Right atrium auricular region (tissue), 2 donors: ENCODE measurements at regions not wholly inside any gene's neighbourhood (a gene's known extent, or its start where the extent isn't known, plus 50 kb on each side); places are given as distances from the start of the nearest gene placed in this dataset.

Source experiments
- DNase-seq: peaks from one replicate; pipeline ENCODE4 v3.0.0-alpha.2; 2019; ENCODE audit warnings: low spot score
- H3K27ac ChIP-seq, 2 donors: fragments of 200-600 bp; sonication (generic); 1 replicate in 1 of 2; 2 replicates in 1 of 2; pipeline ENCODE4 v1.5.1; 2016 to 2019
- H3K27me3 ChIP-seq, 2 donors: fragments of 200-600 bp; sonication (generic); one replicate each; pipeline versions ENCODE4 v1.5.1 to v1.6.0; 2017 to 2019
- H3K36me3 ChIP-seq: fragments of 200-600 bp; sonication (generic); one replicate; pipeline ENCODE4 v1.5.1; 2016
- H3K4me1 ChIP-seq, 2 donors: fragments of 200-600 bp; sonication (generic); one replicate each; pipeline versions ENCODE4 v1.5.1 to v1.6.0; 2017 to 2019
- H3K4me3 ChIP-seq, 2 donors: fragments of 200-600 bp; sonication (generic); 1 replicate in 1 of 2; 2 replicates in 1 of 2; pipeline ENCODE4 v1.5.1; 2017 to 2019; ENCODE audit warnings: mild to moderate bottlenecking in 1 of 2, moderate library complexity in 1 of 2
- H3K9me3 ChIP-seq, 2 donors: fragments of 200-600 bp; sonication (generic); one replicate each; pipeline ENCODE4 v1.5.1; 2019
- CTCF ChIP-seq, 2 donors: fragments of 200-600 bp; sonication (generic); IDR thresholded peaks; one replicate each; pipeline ENCODE4 v1.5.1; 2019; ENCODE audit warnings: antibody characterized with exemption in 2 of 2

GRCh38 chr7:19930051-19930450 is 156.6 kb upstream of the TMEM196 start:
- no peaks in the 10 kb centered on the region for H3K27me3 ChIP-seq
- TF ChIP-seq CTCF (IDR thresholded peaks at IDR 0.05), result no peak
- H3K27ac ChIP-seq, result no peak overlapping the region
- no peaks in the 10 kb centered on the region for H3K4me1 ChIP-seq
- no peak overlapping the region for H3K4me3 ChIP-seq
- H3K36me3 ChIP-seq, result no peaks in the 10 kb centered on the region
- no peaks in the 10 kb centered on the region for H3K9me3 ChIP-seq
- no peak for DNase-seq

GRCh38 chr7:19928247-19928646 is 154.8 kb upstream of the TMEM196 start:
- Histone ChIP-seq H3K36me3 (no peaks in the 10 kb centered on the region), H3K4me1 (no peaks in the 10 kb centered on the region), H3K4me3 (no peak overlapping the region), H3K27me3 (no peaks in the 10 kb centered on the region), H3K9me3 (no peaks in the 10 kb centered on the region), H3K27ac (no peak overlapping the region)
- DNase-seq, result no peak
- TF ChIP-seq CTCF (IDR thresholded peaks at IDR 0.05), result no peak

- Histone ChIP-seq H3K4me3 (no peak overlapping the region), H3K27ac (no peak overlapping the region), H3K27me3 (no peaks in the 10 kb centered on the region), H3K4me1 (peaks cover 0 to 8% of the 10 kb centered on the region in 2 donors), H3K9me3 (no peaks in the 10 kb centered on the region), H3K36me3 (no peaks in the 10 kb centered on the region)
- no peak for DNase-seq
- TF ChIP-seq CTCF (IDR thresholded peaks at IDR 0.05), result no peak
Measured at GRCh38 chr7:19920705-19921104, 147.3 kb upstream of the TMEM196 start.

- Histone ChIP-seq H3K27ac (no peak overlapping the region), H3K4me3 (no peak overlapping the region), H3K4me1 (peaks cover 0 to 8% of the 10 kb centered on the region in 2 donors), H3K27me3 (no peaks in the 10 kb centered on the region), H3K36me3 (no peaks in the 10 kb centered on the region), H3K9me3 (no peaks in the 10 kb centered on the region)
- TF ChIP-seq CTCF (IDR thresholded peaks at IDR 0.05), result no peak
- no peak for DNase-seq
Measured at GRCh38 chr7:19920166-19920565, 146.7 kb upstream of the TMEM196 start.

DNA sequence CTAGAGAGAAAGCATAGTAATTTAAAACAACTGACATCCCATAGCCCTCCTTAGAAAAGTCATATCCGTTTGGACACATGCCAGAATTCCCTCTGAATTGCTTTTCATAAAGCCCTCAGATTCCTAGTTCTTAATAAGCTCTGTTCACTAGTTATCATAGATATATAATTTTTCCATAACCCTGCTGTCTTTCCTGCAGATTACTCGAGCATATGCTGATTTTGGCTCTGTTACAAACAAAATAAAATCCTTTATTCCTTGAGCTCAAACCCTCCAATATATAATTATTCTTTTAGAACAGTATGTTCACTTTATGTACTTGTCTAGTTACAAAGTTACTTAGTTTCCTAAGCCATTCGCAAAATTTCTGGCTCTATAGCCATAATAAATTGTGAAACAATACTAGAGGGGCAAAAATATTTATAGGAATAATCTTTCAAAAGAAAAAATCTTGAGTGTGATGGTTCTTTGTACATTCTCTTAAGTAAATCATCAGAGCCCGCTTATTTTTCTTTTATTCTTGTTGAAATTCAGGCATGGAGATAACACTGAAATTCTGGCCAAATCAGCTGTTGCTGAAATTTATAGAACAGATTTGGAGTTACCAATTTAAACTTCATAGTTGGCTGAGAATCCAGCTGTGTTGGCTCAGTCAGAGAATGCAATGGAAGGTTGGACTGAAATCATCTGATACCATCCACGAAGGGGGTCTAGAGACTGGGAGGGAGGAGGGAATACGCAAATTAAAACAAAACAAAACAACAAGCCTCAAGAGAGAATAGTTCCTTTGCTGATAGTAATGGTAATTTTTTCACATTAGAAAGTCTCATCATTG is 146.1 kb upstream of the TMEM196 start:
- Histone ChIP-seq H3K36me3 (no peaks in the 10 kb centered on the region), H3K9me3 (no peaks in the 10 kb centered on the region), H3K27me3 (no peaks in the 10 kb centered on the region), H3K4me1 (peaks cover 0 to 8% of the 10 kb centered on the region in 2 donors), H3K27ac (no peak overlapping the region), H3K4me3 (no peak overlapping the region)
- no peak for DNase-seq
- no peak for TF ChIP-seq CTCF (IDR thresholded peaks at IDR 0.05)

- DNase-seq, result no peak
- Histone ChIP-seq H3K36me3 (no peaks in the 10 kb centered on the region), H3K27me3 (no peaks in the 10 kb centered on the region), H3K27ac (no peak overlapping the region), H3K9me3 (no peaks in the 10 kb centered on the region), H3K4me1 (peaks cover 0 to 8% of the 10 kb centered on the region in 2 donors), H3K4me3 (no peak overlapping the region)
- TF ChIP-seq CTCF (IDR thresholded peaks at IDR 0.05), result no peak
Measured at GRCh38 chr7:19916046-19916445, 142.6 kb upstream of the TMEM196 start.
